Neural cell (in vitro differentiated cells): ENCODE measurements at regions not wholly inside any gene's neighbourhood (a gene's known extent, or its start where the extent isn't known, plus 50 kb on each side); places are given as distances from the start of the nearest gene placed in this dataset.

Experiments used
- EP300 ChIP-seq: fragments of 450-650 bp; conservative IDR thresholded peaks from 2 replicates; pipeline ENCODE4 v1.6.1; 2014; ENCODE audit warnings: antibody characterized with exemption, mild to moderate bottlenecking, moderate library complexity; ENCODE audit not compliant: poor library complexity, severe bottlenecking
- EZH2 ChIP-seq: fragments of 200-600, 300-800 bp; shearing (Covaris generic), sonication (generic); IDR thresholded peaks from 2 replicates; pipeline ENCODE4 v1.6.1; 2014; ENCODE audit warnings: antibody characterized with exemption, low read length, borderline replicate concordance, mild to moderate bottlenecking; ENCODE audit not compliant: insufficient read depth, poor library complexity, severe bottlenecking
- MXI1 ChIP-seq: fragments of 450-650 bp; conservative IDR thresholded peaks from 2 replicates; pipeline ENCODE4 v1.6.1; 2014; ENCODE audit warnings: antibody characterized with exemption, mild to moderate bottlenecking; ENCODE audit not compliant: poor library complexity, severe bottlenecking
- RAD21 ChIP-seq: fragments of 450-650 bp; conservative IDR thresholded peaks from 2 replicates; pipeline ENCODE4 v1.6.1; 2014; ENCODE audit warnings: antibody characterized with exemption, mild to moderate bottlenecking, moderate library complexity
- TAF1 ChIP-seq: IDR thresholded peaks from 2 replicates; pipeline ENCODE4 v1.6.1; 2012; ENCODE audit warnings: low read depth
- TF ChIP-seq, protein P1 (sequence below): fragments of 450-650 bp; IDR thresholded peaks from 2 replicates; pipeline ENCODE4 v1.5.1; 2014; ENCODE audit warnings: antibody characterized with exemption, mild to moderate bottlenecking, moderate library complexity; ENCODE audit not compliant: poor library complexity, severe bottlenecking
- TF ChIP-seq, protein P2 (sequence below): IDR thresholded peaks from 2 replicates; pipeline ENCODE4 v1.6.1; 2012; ENCODE audit warnings: borderline replicate concordance

DNA sequence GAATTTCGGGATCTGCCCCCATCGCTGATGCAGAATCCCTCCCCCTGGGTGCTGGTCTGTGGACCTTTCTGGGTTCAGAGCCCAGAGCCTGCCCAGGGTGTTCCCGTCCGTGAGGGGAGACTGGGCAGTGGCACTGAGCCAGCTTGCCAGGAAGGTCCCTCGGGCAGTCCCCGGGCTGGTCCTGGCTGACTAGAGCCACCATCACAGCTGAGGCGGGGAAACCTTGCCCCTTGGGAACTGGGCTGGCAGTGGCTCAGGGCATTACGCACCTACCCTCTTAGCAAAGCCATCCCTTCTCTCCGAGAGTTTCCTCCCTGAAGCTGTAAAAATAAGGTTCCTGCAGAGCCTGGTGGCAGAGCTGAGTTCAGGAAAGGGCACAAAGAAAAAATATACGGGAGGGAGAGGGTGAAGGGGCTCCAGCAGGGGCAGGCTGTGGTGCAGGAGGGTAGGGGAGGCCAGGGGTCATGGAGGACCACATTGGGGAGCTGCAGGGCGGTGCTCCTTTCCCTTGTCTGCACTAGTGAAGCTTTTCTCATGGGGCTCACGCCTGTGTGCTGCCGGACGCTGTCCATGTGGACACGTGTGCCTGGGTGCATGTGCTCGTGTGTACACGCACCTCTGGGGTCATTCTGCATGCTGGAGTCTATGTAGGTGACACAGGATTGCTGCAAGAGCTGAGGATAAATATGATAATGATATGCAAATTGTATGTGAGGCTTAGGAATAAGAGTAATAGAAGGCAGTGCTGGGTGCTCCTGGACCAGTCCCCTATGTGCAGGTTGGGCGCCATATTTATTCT is 118.9 kb downstream of the LHX2 start:
- TF ChIP-seq EZH2 (no peak), MXI1 (no peak), TAF1 (no peak), RAD21 (no peak), EP300 (no peak)
- TF ChIP-seq, protein P1, sequence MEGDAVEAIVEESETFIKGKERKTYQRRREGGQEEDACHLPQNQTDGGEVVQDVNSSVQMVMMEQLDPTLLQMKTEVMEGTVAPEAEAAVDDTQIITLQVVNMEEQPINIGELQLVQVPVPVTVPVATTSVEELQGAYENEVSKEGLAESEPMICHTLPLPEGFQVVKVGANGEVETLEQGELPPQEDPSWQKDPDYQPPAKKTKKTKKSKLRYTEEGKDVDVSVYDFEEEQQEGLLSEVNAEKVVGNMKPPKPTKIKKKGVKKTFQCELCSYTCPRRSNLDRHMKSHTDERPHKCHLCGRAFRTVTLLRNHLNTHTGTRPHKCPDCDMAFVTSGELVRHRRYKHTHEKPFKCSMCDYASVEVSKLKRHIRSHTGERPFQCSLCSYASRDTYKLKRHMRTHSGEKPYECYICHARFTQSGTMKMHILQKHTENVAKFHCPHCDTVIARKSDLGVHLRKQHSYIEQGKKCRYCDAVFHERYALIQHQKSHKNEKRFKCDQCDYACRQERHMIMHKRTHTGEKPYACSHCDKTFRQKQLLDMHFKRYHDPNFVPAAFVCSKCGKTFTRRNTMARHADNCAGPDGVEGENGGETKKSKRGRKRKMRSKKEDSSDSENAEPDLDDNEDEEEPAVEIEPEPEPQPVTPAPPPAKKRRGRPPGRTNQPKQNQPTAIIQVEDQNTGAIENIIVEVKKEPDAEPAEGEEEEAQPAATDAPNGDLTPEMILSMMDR: no peak
- TF ChIP-seq, protein P2, sequence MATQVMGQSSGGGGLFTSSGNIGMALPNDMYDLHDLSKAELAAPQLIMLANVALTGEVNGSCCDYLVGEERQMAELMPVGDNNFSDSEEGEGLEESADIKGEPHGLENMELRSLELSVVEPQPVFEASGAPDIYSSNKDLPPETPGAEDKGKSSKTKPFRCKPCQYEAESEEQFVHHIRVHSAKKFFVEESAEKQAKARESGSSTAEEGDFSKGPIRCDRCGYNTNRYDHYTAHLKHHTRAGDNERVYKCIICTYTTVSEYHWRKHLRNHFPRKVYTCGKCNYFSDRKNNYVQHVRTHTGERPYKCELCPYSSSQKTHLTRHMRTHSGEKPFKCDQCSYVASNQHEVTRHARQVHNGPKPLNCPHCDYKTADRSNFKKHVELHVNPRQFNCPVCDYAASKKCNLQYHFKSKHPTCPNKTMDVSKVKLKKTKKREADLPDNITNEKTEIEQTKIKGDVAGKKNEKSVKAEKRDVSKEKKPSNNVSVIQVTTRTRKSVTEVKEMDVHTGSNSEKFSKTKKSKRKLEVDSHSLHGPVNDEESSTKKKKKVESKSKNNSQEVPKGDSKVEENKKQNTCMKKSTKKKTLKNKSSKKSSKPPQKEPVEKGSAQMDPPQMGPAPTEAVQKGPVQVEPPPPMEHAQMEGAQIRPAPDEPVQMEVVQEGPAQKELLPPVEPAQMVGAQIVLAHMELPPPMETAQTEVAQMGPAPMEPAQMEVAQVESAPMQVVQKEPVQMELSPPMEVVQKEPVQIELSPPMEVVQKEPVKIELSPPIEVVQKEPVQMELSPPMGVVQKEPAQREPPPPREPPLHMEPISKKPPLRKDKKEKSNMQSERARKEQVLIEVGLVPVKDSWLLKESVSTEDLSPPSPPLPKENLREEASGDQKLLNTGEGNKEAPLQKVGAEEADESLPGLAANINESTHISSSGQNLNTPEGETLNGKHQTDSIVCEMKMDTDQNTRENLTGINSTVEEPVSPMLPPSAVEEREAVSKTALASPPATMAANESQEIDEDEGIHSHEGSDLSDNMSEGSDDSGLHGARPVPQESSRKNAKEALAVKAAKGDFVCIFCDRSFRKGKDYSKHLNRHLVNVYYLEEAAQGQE: no peak
